Endothelial cell of umbilical vein (primary cell): ENCODE measurements at regions not wholly inside any gene's neighbourhood (a gene's known extent, or its start where the extent isn't known, plus 50 kb on each side); places are given as distances from the start of the nearest gene placed in this dataset.

Experiments
- BruUV-seq: library from RNA; stranded (reverse); fragments of 400-500 nt; replicated peaks from 2 replicates; lab custom pipeline; 2021; lab: Mats Ljungman, UMichigan
- CTCF ChIA-PET: fragments of 300-600, 350-600 bp; sonication (Branson Sonifier 250); formaldehyde crosslinking; loops from one replicate; lab custom pipeline; 2021; ENCODE audit warnings: antibody characterized with exemption, inconsistent platforms; lab: Charles Lee
- POLR2A ChIA-PET: fragments of 300-600, 350-600 bp; sonication (Branson Sonifier 250); formaldehyde crosslinking; loops from one replicate; lab custom pipeline; 2021; ENCODE audit warnings: antibody characterized with exemption, inconsistent platforms; lab: Charles Lee
- DNase-seq: peaks from one replicate; pipeline ENCODE4 v3.0.0-alpha.2; 2011; ENCODE audit warnings: low read depth, low spot score
- FAIRE-seq: peaks from 2 replicates; lab custom pipeline; 2011; peaks lifted over from hg19 to GRCh38; lab: Jason Lieb, UNC
- H2AFZ ChIP-seq: 2 replicates; pipeline ENCODE4 v1.6.0; 2012; ENCODE audit warnings: low read depth, low read length, control low read depth, inconsistent platforms
- H3K27ac ChIP-seq: 2 replicates; pipeline ENCODE4 v1.5.1; 2011; ENCODE audit warnings: low read depth, mild to moderate bottlenecking, control low read depth, low read length, moderate library complexity; ENCODE audit not compliant: insufficient read depth
- H3K27me3 ChIP-seq, 2 experiments: 2 replicates each; pipeline versions ENCODE4 v1.6.0 to v1.6.1; 2011; ENCODE audit warnings: low read length in 2 of 2, mixed read lengths in 1 of 2; ENCODE audit not compliant: control insufficient read depth in 2 of 2, insufficient read depth in 2 of 2
- H3K36me3 ChIP-seq, 2 experiments: 2 replicates in 1 of 2; 3 replicates in 1 of 2; pipeline ENCODE4 v1.5.1; 2011; ENCODE audit warnings: low read length in 2 of 2, mild to moderate bottlenecking in 1 of 2, moderate library complexity in 1 of 2; ENCODE audit not compliant: control insufficient read depth in 2 of 2, insufficient read depth in 2 of 2; ENCODE audit errors: extremely low read depth in 1 of 2
- H3K4me1 ChIP-seq: 3 replicates; pipeline ENCODE4 v1.5.1; 2011; ENCODE audit warnings: mild to moderate bottlenecking, low read length; ENCODE audit not compliant: control insufficient read depth, insufficient read depth; ENCODE audit errors: extremely low read depth
- H3K4me2 ChIP-seq: 2 replicates; pipeline ENCODE4 v1.6.1; 2011; ENCODE audit warnings: low read length, control low read depth, mixed read lengths; ENCODE audit not compliant: insufficient read depth
- H3K4me3 ChIP-seq, 3 experiments: fragments of 200-600 bp in 1 of 3; sonication (generic), shearing (Covaris generic) in 1 of 3; replicated peaks in 1 of 3; 2 replicates each; pipeline ENCODE4 v1.5.1; 2011 to 2016; ENCODE audit warnings: control low read depth in 3 of 3, low read length in 3 of 3, mild to moderate bottlenecking in 2 of 3, inconsistent platforms in 1 of 3, low read depth in 1 of 3, moderate library complexity in 1 of 3; ENCODE audit not compliant: insufficient read depth in 1 of 3
- H3K79me2 ChIP-seq: 2 replicates; pipeline ENCODE4 v1.6.0; 2012; ENCODE audit warnings: low read length, inconsistent platforms; ENCODE audit not compliant: control insufficient read depth, insufficient read depth
- H3K9ac ChIP-seq: replicated peaks from 2 replicates; pipeline ENCODE3; 2011; ENCODE audit warnings: low read length, control low read depth; ENCODE audit not compliant: insufficient read depth; ENCODE audit errors: extremely low read depth
- H3K9me1 ChIP-seq: replicated peaks from 3 replicates; pipeline ENCODE4 v1.6.0; 2011; ENCODE audit warnings: mild to moderate bottlenecking, low read length; ENCODE audit not compliant: control insufficient read depth, insufficient read depth; ENCODE audit errors: extremely low read depth
- H3K9me3 ChIP-seq: replicated peaks from 2 replicates; pipeline ENCODE4 v1.5.1; 2012; ENCODE audit warnings: low read length, inconsistent platforms; ENCODE audit not compliant: control insufficient read depth, insufficient read depth
- H4K20me1 ChIP-seq: replicated peaks from 2 replicates; pipeline ENCODE3; 2011; ENCODE audit warnings: mild to moderate bottlenecking, low read length; ENCODE audit not compliant: control insufficient read depth, insufficient read depth; ENCODE audit errors: extremely low read depth
- CTCF ChIP-seq, 2 donors: IDR thresholded peaks; 1 replicate in 1 of 2; 2 replicates in 1 of 2; pipeline ENCODE4 v1.5.1; 2011; ENCODE audit warnings: low read length in 2 of 2, mild to moderate bottlenecking in 2 of 2, moderate library complexity in 2 of 2, control low read depth in 1 of 2, inconsistent platforms in 1 of 2, low read depth in 1 of 2; ENCODE audit not compliant: insufficient read depth in 1 of 2; ENCODE audit errors: extremely low read depth in 1 of 2
- EZH2 ChIP-seq: IDR thresholded peaks from 2 replicates; pipeline ENCODE4 v1.6.1; 2012; ENCODE audit warnings: borderline replicate concordance, low read depth, mild to moderate bottlenecking, moderate library complexity, low read length, inconsistent platforms; ENCODE audit not compliant: severe bottlenecking
- FOS ChIP-seq: IDR thresholded peaks from 2 replicates; pipeline ENCODE4 v1.6.1; 2011; ENCODE audit warnings: mild to moderate bottlenecking, low read length, moderate library complexity, borderline replicate concordance; ENCODE audit not compliant: insufficient read depth
- GATA2 ChIP-seq: IDR thresholded peaks from 2 replicates; pipeline ENCODE4 v1.7.0; 2011; ENCODE audit warnings: low read depth, mild to moderate bottlenecking, moderate library complexity, mixed read lengths, low read length; ENCODE audit not compliant: insufficient read length, insufficient read depth
- JUN ChIP-seq: IDR thresholded peaks from 2 replicates; pipeline ENCODE4 v1.6.1; 2011; ENCODE audit warnings: borderline replicate concordance, low read depth; ENCODE audit not compliant: insufficient read length, insufficient read depth
- MAX ChIP-seq: IDR thresholded peaks from 2 replicates; pipeline ENCODE4 v1.6.1; 2011; ENCODE audit not compliant: insufficient read depth, insufficient read length
- MYC ChIP-seq: IDR thresholded peaks from one replicate; pipeline ENCODE4 v1.6.1; 2011; ENCODE audit warnings: mild to moderate bottlenecking, low read depth, low read length
- POLR2A ChIP-seq: IDR thresholded peaks from 2 replicates; pipeline ENCODE4 v1.6.1; 2012; ENCODE audit warnings: low read depth, mild to moderate bottlenecking, control low read depth, low read length
- POLR2AphosphoS5 ChIP-seq: IDR thresholded peaks from 2 replicates; pipeline ENCODE4 v1.6.1; 2012; ENCODE audit warnings: low read depth, mild to moderate bottlenecking, control low read depth, low read length, moderate library complexity; ENCODE audit not compliant: insufficient read depth
- dilution Hi-C: fragments of 300-500 bp; cut with MboI; formaldehyde crosslinking; loops from one replicate; pipeline ENCODE4 v1.15.0; 2019; ENCODE audit warnings: low sequenced_read_pairs; ENCODE audit not compliant: extremely low pct_ligation_motif_present
- intact Hi-C: fragments of 100-400 bp; cut with micrococcal nuclease; formaldehyde crosslinking; loops from one replicate; pipeline ENCODE4 v1.10.0; 2022

GRCh38 chr1:234963180-234963903 is 165.3 kb downstream of the TOMM20 start:
- dilution Hi-C loops (no loop called here), intact Hi-C loops (no loop called here)
- FAIRE-seq (no peak), DNase-seq (peak; percentile 34)
- Histone ChIP-seq H3K9me1 (no peaks in the 10 kb centered on the region), H3K4me2 (no peak overlapping the region), H3K36me3 (no peaks in the 10 kb centered on the region), H3K79me2 (no peaks in the 10 kb centered on the region), H3K27ac (no peak overlapping the region), H3K4me1 (peaks cover 32% of the 10 kb centered on the region), H4K20me1 (no peaks in the 10 kb centered on the region), H3K9me3 (no peaks in the 10 kb centered on the region), H3K4me3 (no peak overlapping the region), H2AFZ (peak overlapping the region; percentile 28), H3K9ac (no peak overlapping the region), H3K27me3 (no peaks in the 10 kb centered on the region)
- CTCF ChIA-PET = no interaction called here
- no TSS peak for BruUV-seq
- POLR2A ChIA-PET = no interaction called here
- TF ChIP-seq JUN (no peak), CTCF (IDR thresholded peaks at IDR 0.05; ENCODE audit: extremely low read depth in 1 of 2, insufficient read depth in 1 of 2, low read depth in 1 of 2, low read length in 2 of 2) (no peak), POLR2A (no peak), MAX (no peak), MYC (no peak), POLR2AphosphoS5 (no peak), GATA2 (no peak), FOS (no peak), EZH2 (no peak)
